HepG2 (cell line): ENCODE measurements at regions not wholly inside any gene's neighbourhood (a gene's known extent, or its start where the extent isn't known, plus 50 kb on each side); places are given as distances from the start of the nearest gene placed in this dataset.
"Not testable (repeated sequence)": the region's sequence is repeated elsewhere in the genome, so short reads cannot be mapped to it uniquely, and the experiment has no call there.

Experiments used
- ADNP ChIP-seq: sonication (generic); formaldehyde crosslinking; IDR thresholded peaks from 2 replicates; pipeline ENCODE4 v1.4.0; 2020; ENCODE audit warnings: missing genetic modification reagents
- CHD4 ChIP-seq: fragments of 200-600 bp; sonication (generic); IDR thresholded peaks from 2 replicates; pipeline ENCODE4 v1.7.0; 2017; ENCODE audit warnings: mild to moderate bottlenecking, low read length, borderline replicate concordance
- TCF7L2 ChIP-seq: IDR thresholded peaks from 2 replicates; pipeline ENCODE4 v1.6.1; 2011; ENCODE audit warnings: mild to moderate bottlenecking, low read depth, low read length, moderate library complexity

- not testable (repeated sequence) for TF ChIP-seq TCF7L2, ADNP, CHD4
Measured at GRCh38 chr15:20010759-20011158, 530.8 kb downstream of the GOLGA6L6 start.
